IMR-90 (cell line): ENCODE measurements at regions not wholly inside any gene's neighbourhood (a gene's known extent, or its start where the extent isn't known, plus 50 kb on each side); places are given as distances from the start of the nearest gene placed in this dataset.

Experiments used
- ATAC-seq: fragments of 200-7000 bp; cut with Tn5 transposase; 2 replicates; pipeline ENCODE4 v1.9.1; 2020; ENCODE audit warnings: low read depth, mild to moderate bottlenecking, moderate library complexity
- BruUV-seq: library from RNA; stranded (reverse); fragments of 400-500 nt; replicated peaks from 2 replicates; lab custom pipeline; 2021; lab: Mats Ljungman, UMichigan
- CTCF ChIA-PET: fragments of 300-600 bp; formaldehyde crosslinking; extraction: SDS; loops from one replicate; lab custom pipeline; 2021; ENCODE audit warnings: antibody characterized with exemption; lab: Yijun Ruan, JAX
- POLR2A ChIA-PET: fragments of 300-600 bp; sonication (Branson Sonifier 250); formaldehyde crosslinking; loops from one replicate; lab custom pipeline; 2022; ENCODE audit warnings: antibody characterized with exemption; ENCODE audit not compliant: unreplicated experiment; lab: Charles Lee
- DNase-seq: peaks from one replicate; pipeline ENCODE4 v3.0.0; 2013
- H2AFZ ChIP-seq: replicated peaks from 2 replicates; pipeline ENCODE3; 2013; ENCODE audit warnings: low read length, mild to moderate bottlenecking; ENCODE audit not compliant: poor library complexity
- H2AK5ac ChIP-seq: 2 replicates; pipeline ENCODE4 v1.6.1; 2013; ENCODE audit warnings: low read depth, low read length, inconsistent platforms
- H2AK9ac ChIP-seq: replicated peaks from 2 replicates; pipeline ENCODE3; 2013; ENCODE audit warnings: mild to moderate bottlenecking, low read depth, low read length, moderate library complexity; ENCODE audit not compliant: poor library complexity
- H2BK120ac ChIP-seq: 2 replicates; pipeline ENCODE4 v1.6.1; 2013; ENCODE audit warnings: low read depth, low read length, inconsistent platforms
- H2BK15ac ChIP-seq: 3 replicates; pipeline ENCODE4 v1.6.1; 2013; ENCODE audit warnings: low read depth, low read length, inconsistent platforms
- H2BK20ac ChIP-seq: 2 replicates; pipeline ENCODE4 v1.6.1; 2013; ENCODE audit warnings: low read depth, mild to moderate bottlenecking, inconsistent platforms, low read length, moderate library complexity
- H2BK5ac ChIP-seq: 2 replicates; pipeline ENCODE4 v1.6.1; 2013; ENCODE audit warnings: mild to moderate bottlenecking, low read depth, low read length, inconsistent platforms; ENCODE audit not compliant: poor library complexity, severe bottlenecking
- H3K14ac ChIP-seq: replicated peaks from 2 replicates; pipeline ENCODE4 v1.6.1; 2013; ENCODE audit warnings: low read depth, low read length, inconsistent platforms
- H3K18ac ChIP-seq: 2 replicates; pipeline ENCODE4 v1.6.1; 2013; ENCODE audit warnings: low read depth, low read length, control low read depth
- H3K23ac ChIP-seq: 2 replicates; pipeline ENCODE4 v1.6.1; 2013; ENCODE audit warnings: low read depth, low read length, inconsistent platforms
- H3K27ac ChIP-seq: 2 replicates; pipeline ENCODE4 v1.5.1; 2013; ENCODE audit warnings: mild to moderate bottlenecking, control low read depth, low read length; ENCODE audit not compliant: insufficient read depth
- H3K27me3 ChIP-seq: 2 replicates; pipeline ENCODE4 v1.6.1; 2013; ENCODE audit warnings: low read length; ENCODE audit not compliant: control insufficient read depth, insufficient read depth
- H3K36me3 ChIP-seq: 2 replicates; pipeline ENCODE4 v1.6.1; 2013; ENCODE audit warnings: low read length, mixed read lengths; ENCODE audit not compliant: control insufficient read depth, insufficient read depth
- H3K4ac ChIP-seq: 2 replicates; pipeline ENCODE4 v1.6.1; 2013; ENCODE audit warnings: low read depth, low read length, inconsistent platforms
- H3K4me1 ChIP-seq: 2 replicates; pipeline ENCODE4 v1.6.1; 2013; ENCODE audit warnings: low read length, mixed read lengths; ENCODE audit not compliant: control insufficient read depth, insufficient read depth
- H3K4me2 ChIP-seq: 2 replicates; pipeline ENCODE4 v1.6.1; 2013; ENCODE audit warnings: low read depth, mild to moderate bottlenecking, control low read depth, low read length, moderate library complexity
- H3K4me3 ChIP-seq: 2 replicates; pipeline ENCODE4 v1.5.1; 2013; ENCODE audit warnings: low read depth, mild to moderate bottlenecking, control low read depth, low read length, moderate library complexity; ENCODE audit not compliant: insufficient read depth
- H3K56ac ChIP-seq: 2 replicates; pipeline ENCODE4 v1.6.1; 2013; ENCODE audit warnings: low read length, inconsistent platforms; ENCODE audit not compliant: insufficient read depth; ENCODE audit errors: extremely low read depth
- H3K79me1 ChIP-seq, 2 experiments: 2 replicates each; pipeline ENCODE4 v1.6.1; 2013; ENCODE audit warnings: low read length in 2 of 2, inconsistent platforms in 1 of 2, low read depth in 1 of 2
- H3K9ac ChIP-seq: 2 replicates; pipeline ENCODE4 v1.6.1; 2013; ENCODE audit warnings: low read depth, low read length, control low read depth
- H3K9me1 ChIP-seq: 2 replicates; pipeline ENCODE4 v1.6.1; 2013; ENCODE audit warnings: low read length, inconsistent platforms; ENCODE audit not compliant: insufficient read depth
- H3K9me3 ChIP-seq: 2 replicates; pipeline ENCODE4 v1.6.1; 2013; ENCODE audit warnings: low read length; ENCODE audit not compliant: control insufficient read depth, insufficient read depth
- H4K20me1 ChIP-seq: 2 replicates; pipeline ENCODE4 v1.6.1; 2013; ENCODE audit warnings: low read length, inconsistent platforms; ENCODE audit not compliant: insufficient read depth
- H4K5ac ChIP-seq: 2 replicates; pipeline ENCODE4 v1.6.1; 2013; ENCODE audit warnings: mild to moderate bottlenecking, low read depth, low read length, control low read depth
- H4K8ac ChIP-seq, 2 experiments: 2 replicates each; pipeline ENCODE4 v1.6.1; 2013; ENCODE audit warnings: low read depth in 2 of 2, low read length in 2 of 2, control low read depth in 1 of 2, inconsistent platforms in 1 of 2
- H4K91ac ChIP-seq: 2 replicates; pipeline ENCODE4 v1.6.1; 2013; ENCODE audit warnings: low read depth, low read length, inconsistent platforms; ENCODE audit not compliant: insufficient read depth
- BHLHE40 ChIP-seq: fragments of 150-350 bp; IDR thresholded peaks from 2 replicates; pipeline ENCODE4 v1.6.1; 2016; ENCODE audit warnings: mild to moderate bottlenecking, low read depth, low read length
- CEBPB ChIP-seq: IDR thresholded peaks from 2 replicates; pipeline ENCODE4 v1.6.1; 2012; ENCODE audit warnings: low read depth, low read length, improper control_type of control experiment
- CHD1 ChIP-seq: IDR thresholded peaks from 2 replicates; pipeline ENCODE4 v1.6.1; 2012; ENCODE audit warnings: low read depth, low read length, improper control_type of control experiment
- CTCF ChIP-seq: conservative IDR thresholded peaks from 2 replicates; pipeline ENCODE4 v1.5.1; 2012; ENCODE audit warnings: mild to moderate bottlenecking, low read depth, low read length, improper control_type of control experiment
- FOS ChIP-seq: fragments of 150-350 bp; IDR thresholded peaks from 2 replicates; pipeline ENCODE4 v1.6.1; 2016; ENCODE audit warnings: low read depth, low read length
- MAFK ChIP-seq: IDR thresholded peaks from 2 replicates; pipeline ENCODE4 v1.6.1; 2012; ENCODE audit warnings: low read depth, low read length, improper control_type of control experiment
- MAZ ChIP-seq: IDR thresholded peaks from 2 replicates; pipeline ENCODE4 v1.6.1; 2012; ENCODE audit warnings: low read depth, mild to moderate bottlenecking, low read length, improper control_type of control experiment, moderate library complexity, borderline replicate concordance
- MXI1 ChIP-seq: IDR thresholded peaks from 2 replicates; pipeline ENCODE4 v1.6.1; 2012; ENCODE audit warnings: low read depth, mild to moderate bottlenecking, low read length, moderate library complexity, borderline replicate concordance
- POLR2A ChIP-seq: IDR thresholded peaks from 2 replicates; pipeline ENCODE4 v1.6.1; 2012; ENCODE audit warnings: mild to moderate bottlenecking, low read depth, low read length
- RAD21 ChIP-seq: IDR thresholded peaks from 2 replicates; pipeline ENCODE4 v1.6.1; 2012; ENCODE audit warnings: low read length, improper control_type of control experiment
- RCOR1 ChIP-seq: IDR thresholded peaks from 2 replicates; pipeline ENCODE4 v1.6.1; 2012; ENCODE audit warnings: mild to moderate bottlenecking, low read length, improper control_type of control experiment; ENCODE audit not compliant: insufficient replicate concordance
- RFX5 ChIP-seq: IDR thresholded peaks from 2 replicates; pipeline ENCODE4 v1.8.0; 2012; ENCODE audit warnings: low read depth, mild to moderate bottlenecking, low read length, moderate library complexity
- SMC3 ChIP-seq: fragments of 150-350 bp; IDR thresholded peaks from 2 replicates; pipeline ENCODE4 v1.6.1; 2016; ENCODE audit warnings: low read depth, mild to moderate bottlenecking, antibody characterized with exemption, low read length, moderate library complexity
- WGBS, 2 experiments: methylation state at CpG; one replicate each; pipeline versions ENCODE4 v1.1.5 to v1.1.7; 2013; ENCODE audit warnings: missing lambda C conversion rate in 2 of 2; ENCODE audit not compliant: insufficient read length in 1 of 2; ENCODE audit errors: extremely low coverage in 2 of 2; 5-methylcytosine and 5-hydroxymethylcytosine counted together
- dilution Hi-C: fragments of 300-500 bp; cut with HindIII; formaldehyde crosslinking; loops from one replicate; pipeline ENCODE4 v1.14.3; 2018; ENCODE audit warnings: low sequenced_read_pairs; ENCODE audit not compliant: unreplicated experiment
- in situ Hi-C: fragments of 300-500 bp; cut with MboI; formaldehyde crosslinking; loops from 3 replicates; pipeline ENCODE4 v1.14.3; 2019; ENCODE audit warnings: low sequenced_read_pairs, inconsistent platforms, mixed read lengths
- intact Hi-C: fragments of 100-400 bp; cut with micrococcal nuclease; formaldehyde crosslinking; loops from 2 replicates; pipeline ENCODE4 v1.10.0; 2022
- TF ChIP-seq, protein P1 (sequence below): fragments of 150-350 bp; IDR thresholded peaks from 2 replicates; pipeline ENCODE4 v1.6.1; 2017; ENCODE audit warnings: mild to moderate bottlenecking, antibody characterized with exemption, low read length, low read depth
- TF ChIP-seq, protein P2 (sequence below): fragments of 150-350 bp; IDR thresholded peaks from 2 replicates; pipeline ENCODE4 v1.6.1; 2016; ENCODE audit warnings: low read depth, mild to moderate bottlenecking, low read length, moderate library complexity, borderline replicate concordance

DNA sequence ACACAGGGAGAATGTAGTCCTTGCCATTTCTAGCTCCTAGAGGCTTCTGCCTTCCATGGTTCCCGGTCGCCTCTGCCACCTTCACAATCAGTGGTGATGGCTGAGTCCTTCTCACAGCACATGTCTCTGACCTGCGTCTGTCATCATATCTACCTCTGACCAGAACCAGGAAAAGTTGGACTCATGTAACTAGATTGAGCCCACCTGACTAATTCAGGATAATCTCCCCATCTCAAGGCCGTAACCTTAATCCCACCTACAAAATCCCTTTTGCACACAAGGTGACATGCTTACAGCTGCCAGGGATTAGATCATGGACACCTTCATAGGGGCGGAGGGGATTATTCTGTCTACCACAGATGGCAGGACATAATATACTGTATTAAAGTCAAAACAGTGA is 375.6 kb downstream of the ICE1 start:
- in situ Hi-C loops, result no loop called here
- H2AFZ ChIP-seq, result no peak overlapping the region
- no peak overlapping the region for H3K4me2 ChIP-seq
- no peak overlapping the region for H3K4ac ChIP-seq
- ATAC-seq (no peak), DNase-seq (no peak)
- TF ChIP-seq POLR2A (no peak), MAZ (no peak), CEBPB (no peak), BHLHE40 (no peak), MXI1 (no peak), CTCF (no peak), SMC3 (no peak), CHD1 (no peak), RFX5 (no peak), FOS (no peak), MAFK (no peak), RCOR1 (no peak), RAD21 (no peak)
- TF ChIP-seq, protein P1, sequence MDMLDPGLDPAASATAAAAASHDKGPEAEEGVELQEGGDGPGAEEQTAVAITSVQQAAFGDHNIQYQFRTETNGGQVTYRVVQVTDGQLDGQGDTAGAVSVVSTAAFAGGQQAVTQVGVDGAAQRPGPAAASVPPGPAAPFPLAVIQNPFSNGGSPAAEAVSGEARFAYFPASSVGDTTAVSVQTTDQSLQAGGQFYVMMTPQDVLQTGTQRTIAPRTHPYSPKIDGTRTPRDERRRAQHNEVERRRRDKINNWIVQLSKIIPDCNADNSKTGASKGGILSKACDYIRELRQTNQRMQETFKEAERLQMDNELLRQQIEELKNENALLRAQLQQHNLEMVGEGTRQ, result no peak
- TF ChIP-seq, protein P2, sequence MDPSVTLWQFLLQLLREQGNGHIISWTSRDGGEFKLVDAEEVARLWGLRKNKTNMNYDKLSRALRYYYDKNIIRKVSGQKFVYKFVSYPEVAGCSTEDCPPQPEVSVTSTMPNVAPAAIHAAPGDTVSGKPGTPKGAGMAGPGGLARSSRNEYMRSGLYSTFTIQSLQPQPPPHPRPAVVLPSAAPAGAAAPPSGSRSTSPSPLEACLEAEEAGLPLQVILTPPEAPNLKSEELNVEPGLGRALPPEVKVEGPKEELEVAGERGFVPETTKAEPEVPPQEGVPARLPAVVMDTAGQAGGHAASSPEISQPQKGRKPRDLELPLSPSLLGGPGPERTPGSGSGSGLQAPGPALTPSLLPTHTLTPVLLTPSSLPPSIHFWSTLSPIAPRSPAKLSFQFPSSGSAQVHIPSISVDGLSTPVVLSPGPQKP, result no peak
- H3K18ac ChIP-seq, result no peak overlapping the region
- H2BK20ac ChIP-seq, result no peak overlapping the region
- no peak overlapping the region for H3K4me3 ChIP-seq
- H3K27ac ChIP-seq, result no peak overlapping the region
- H3K36me3 ChIP-seq, result no peaks in the 10 kb centered on the region
- H4K20me1 ChIP-seq, result no peaks in the 10 kb centered on the region
- no peak overlapping the region for H4K8ac ChIP-seq
- WGBS, 2 experiments, result no CpG with 5 or more reads among the region's 5 CpGs
- no peaks in the 10 kb centered on the region for H3K27me3 ChIP-seq
- H3K9ac ChIP-seq, result no peak overlapping the region
- no peak overlapping the region for H2BK5ac ChIP-seq
- H3K9me3 ChIP-seq, result peaks cover 13% of the 10 kb centered on the region
- intact Hi-C loops, result no loop called here
- no peak overlapping the region for H3K56ac ChIP-seq
- no peaks in the 10 kb centered on the region for H3K9me1 ChIP-seq
- no peaks in the 10 kb centered on the region for H3K4me1 ChIP-seq
- no peak overlapping the region for H2BK15ac ChIP-seq
- H4K5ac ChIP-seq, result no peak overlapping the region
- no peak overlapping the region for H3K23ac ChIP-seq
- H2AK5ac ChIP-seq, result no peak overlapping the region
- POLR2A ChIA-PET, result no interaction called here
- no peaks in the 10 kb centered on the region for H3K79me1 ChIP-seq
- H2AK9ac ChIP-seq, result no peak overlapping the region
- CTCF ChIA-PET, result no interaction called here
- dilution Hi-C loops, result no loop called here
- H2BK120ac ChIP-seq, result no peak overlapping the region
- no peak overlapping the region for H3K14ac ChIP-seq
- no peak overlapping the region for H4K91ac ChIP-seq
- no TSS peak for BruUV-seq
